HepG2 (cell line): ENCODE measurements at regions not wholly inside any gene's neighbourhood (a gene's known extent, or its start where the extent isn't known, plus 50 kb on each side); places are given as distances from the start of the nearest gene placed in this dataset.

Experiments
- ATAC-seq: fragments of 200-7000 bp; cut with Tn5 transposase; 3 replicates; pipeline ENCODE4 v1.9.1; 2020; ENCODE audit warnings: mild to moderate bottlenecking, moderate library complexity
- BruUV-seq: library from RNA; stranded (reverse); fragments of 400-500 nt; replicated peaks from 2 replicates; lab custom pipeline; 2021; lab: Mats Ljungman, UMichigan
- CTCF ChIA-PET: fragments of 300-600 bp; formaldehyde crosslinking; extraction: SDS; loops from one replicate; lab custom pipeline; 2021; ENCODE audit warnings: low total read pairs, inconsistent platforms, low intra/inter-chr PET ratio; lab: Yijun Ruan, JAX
- POLR2A ChIA-PET: fragments of 350-600 bp; sonication (Branson Sonifier 250); formaldehyde crosslinking; loops from one replicate; lab custom pipeline; 2020; ENCODE audit warnings: antibody characterized with exemption, inconsistent platforms; lab: Yijun Ruan, JAX
- DNase-seq: peaks from one replicate; pipeline ENCODE4 v3.0.0-alpha.2; 2015; ENCODE audit warnings: low spot score
- FAIRE-seq: peaks from 3 replicates; lab custom pipeline; 2011; peaks lifted over from hg19 to GRCh38; lab: Jason Lieb, UNC
- H2AFZ ChIP-seq: one replicate; pipeline ENCODE4 v1.6.1; 2011; ENCODE audit warnings: low read length, inconsistent platforms
- H3K27ac ChIP-seq: fragments of 300-600 bp; 3 replicates; pipeline ENCODE4 v1.8.0; 2011; ENCODE audit warnings: mixed run types, mild to moderate bottlenecking, mixed read lengths, low read length, inconsistent platforms; ENCODE audit not compliant: insufficient read depth; ENCODE audit errors: extremely low read length
- H3K27me3 ChIP-seq, 2 experiments: fragments of 200-600 bp in 1 of 2; 2 replicates in 1 of 2; 3 replicates in 1 of 2; pipeline versions ENCODE4 v1.6.0 to v1.8.0; 2011; ENCODE audit warnings: low read length in 2 of 2, mild to moderate bottlenecking in 2 of 2, moderate library complexity in 2 of 2, inconsistent platforms in 1 of 2; ENCODE audit not compliant: insufficient read depth in 2 of 2, control insufficient read depth in 1 of 2
- H3K36me3 ChIP-seq, 2 experiments: fragments of 200-600 bp in 1 of 2; replicated peaks in 1 of 2; 2 replicates in 1 of 2; 3 replicates in 1 of 2; pipeline versions ENCODE4 v1.5.1 to v1.8.0; 2011; ENCODE audit warnings: low read length in 2 of 2, inconsistent platforms in 1 of 2; ENCODE audit not compliant: insufficient read depth in 2 of 2, control insufficient read depth in 1 of 2
- H3K4me1 ChIP-seq: 2 replicates; pipeline ENCODE4 v1.5.1; 2012; ENCODE audit warnings: low read length, inconsistent platforms; ENCODE audit not compliant: insufficient read depth
- H3K4me2 ChIP-seq: 2 replicates; pipeline ENCODE4 v1.6.0; 2011; ENCODE audit warnings: low read depth, low read length, inconsistent platforms
- H3K4me3 ChIP-seq, 3 experiments: fragments of 200-600 bp in 1 of 3; sonication (generic), shearing (Covaris generic) in 1 of 3; replicated peaks in 1 of 3; 2 replicates each; pipeline ENCODE4 v1.5.1; 2011 to 2016; ENCODE audit warnings: low read length in 3 of 3, inconsistent platforms in 2 of 3, low read depth in 2 of 3, mild to moderate bottlenecking in 2 of 3, control low read depth in 1 of 3, mixed read lengths in 1 of 3; ENCODE audit not compliant: insufficient read depth in 1 of 3
- H3K79me2 ChIP-seq: one replicate; pipeline ENCODE4 v1.6.1; 2011; ENCODE audit warnings: low read length, inconsistent platforms; ENCODE audit not compliant: insufficient read depth
- H3K9ac ChIP-seq: 2 replicates; pipeline ENCODE4 v1.6.0; 2011; ENCODE audit warnings: mild to moderate bottlenecking, low read depth, low read length, inconsistent platforms; ENCODE audit not compliant: insufficient read depth
- H3K9me3 ChIP-seq: 2 replicates; pipeline ENCODE4 v1.5.1; 2012; ENCODE audit warnings: mild to moderate bottlenecking, low read length
- H4K20me1 ChIP-seq: 2 replicates; pipeline ENCODE4 v1.6.0; 2011; ENCODE audit warnings: inconsistent platforms, mild to moderate bottlenecking, low read length, moderate library complexity; ENCODE audit not compliant: insufficient read depth
- FOXA1 ChIP-seq, 2 experiments: fragments of 450-650 bp in 1 of 2; sonication (generic) in 1 of 2; formaldehyde crosslinking in 1 of 2; IDR thresholded peaks; 2 replicates each; pipeline versions ENCODE4 v1.4.0 to v1.6.1; 2016 to 2020; ENCODE audit warnings: missing genetic modification reagents in 1 of 2
- KLF6 ChIP-seq: IDR thresholded peaks from 2 replicates; pipeline ENCODE4 v1.8.0; 2016; ENCODE audit warnings: missing biosample characterization, missing genetic modification reagents
- KMT2A ChIP-seq: sonication (generic); formaldehyde crosslinking; IDR thresholded peaks from 2 replicates; pipeline ENCODE4 v1.4.0; 2020; ENCODE audit warnings: missing genetic modification reagents
- MTA1 ChIP-seq: sonication (generic); formaldehyde crosslinking; IDR thresholded peaks from 2 replicates; pipeline ENCODE4 v1.4.0; 2020; ENCODE audit warnings: missing genetic modification reagents, mild to moderate bottlenecking, borderline replicate concordance
- RELA ChIP-seq: sonication (generic); formaldehyde crosslinking; IDR thresholded peaks from 2 replicates; pipeline ENCODE4 v1.4.0; 2020; ENCODE audit warnings: missing genetic modification reagents
- SKI ChIP-seq: fragments of 450-650 bp; IDR thresholded peaks from one replicate; pipeline ENCODE4 v1.6.1; 2018; ENCODE audit warnings: mild to moderate bottlenecking; ENCODE audit not compliant: partially characterized antibody
- SP140L ChIP-seq: sonication (generic); formaldehyde crosslinking; IDR thresholded peaks from 2 replicates; pipeline ENCODE4 v1.4.0; 2020; ENCODE audit warnings: missing genetic modification reagents, borderline replicate concordance
- TGIF2 ChIP-seq: IDR thresholded peaks from 2 replicates; pipeline ENCODE4 v1.6.1; 2016; ENCODE audit warnings: control low read depth, missing compliant biosample characterization
- ZFYVE20 ChIP-seq: sonication (generic); formaldehyde crosslinking; IDR thresholded peaks from 2 replicates; pipeline ENCODE4 v1.8.0; 2023; ENCODE audit warnings: low read depth, mild to moderate bottlenecking, moderate library complexity, missing genetic modification reagents, borderline replicate concordance
- ZKSCAN8 ChIP-seq: IDR thresholded peaks from 2 replicates; pipeline ENCODE4 v1.6.1; 2016; ENCODE audit warnings: borderline replicate concordance, missing genetic modification reagents, missing compliant biosample characterization
- ZNF335 ChIP-seq: sonication (generic); formaldehyde crosslinking; IDR thresholded peaks from 2 replicates; pipeline ENCODE4 v1.4.0; 2020; ENCODE audit warnings: missing genetic modification reagents
- ZNF496 ChIP-seq: sonication (generic); formaldehyde crosslinking; IDR thresholded peaks from 2 replicates; pipeline ENCODE4 v1.8.1; 2023; ENCODE audit warnings: mild to moderate bottlenecking, moderate library complexity, missing genetic modification reagents; ENCODE audit not compliant: insufficient replicate concordance
- ZNF547 ChIP-seq: sonication (generic); formaldehyde crosslinking; IDR thresholded peaks from 2 replicates; pipeline ENCODE4 v1.5.1; 2020; ENCODE audit warnings: mild to moderate bottlenecking, missing genetic modification reagents
- ZNF549 ChIP-seq: sonication (generic); formaldehyde crosslinking; IDR thresholded peaks from 2 replicates; pipeline ENCODE4 v1.5.0; 2020; ENCODE audit warnings: missing genetic modification reagents
- ZNF557 ChIP-seq: sonication (generic); formaldehyde crosslinking; IDR thresholded peaks from 2 replicates; pipeline ENCODE4 v1.4.0; 2020; ENCODE audit warnings: missing genetic modification reagents
- ZZZ3 ChIP-seq: sonication (generic); formaldehyde crosslinking; IDR thresholded peaks from 2 replicates; pipeline ENCODE4 v1.4.0; 2020; ENCODE audit warnings: missing genetic modification reagents, mild to moderate bottlenecking, borderline replicate concordance
- WGBS: methylation state at CpG from one replicate; pipeline ENCODE4 v1.1.6; 2017; ENCODE audit warnings: low lambda C conversion rate; 5-methylcytosine and 5-hydroxymethylcytosine counted together
- in situ Hi-C: cut with HindIII; loops from 2 replicates; pipeline ENCODE4 v1.10.0; 2017; ENCODE audit warnings: low pct_unique_long_range_greater_than_20kb; ENCODE audit not compliant: extremely low pct_ligation_motif_present
- intact Hi-C: fragments of 100-400 bp; cut with micrococcal nuclease; formaldehyde crosslinking; loops from one replicate; pipeline ENCODE4 v1.10.0; 2022; ENCODE audit not compliant: unreplicated experiment
- TF ChIP-seq, protein P1 (sequence below): sonication (generic); formaldehyde crosslinking; IDR thresholded peaks from 2 replicates; pipeline ENCODE4 v1.5.1; 2020; ENCODE audit warnings: mild to moderate bottlenecking, missing genetic modification reagents, borderline replicate concordance
- TF ChIP-seq, protein P2 (sequence below): sonication (generic); formaldehyde crosslinking; IDR thresholded peaks from 2 replicates; pipeline ENCODE4 v1.8.0; 2022; ENCODE audit warnings: missing genetic modification reagents, mild to moderate bottlenecking, borderline replicate concordance
- TF ChIP-seq, protein P3 (sequence below): sonication (generic); formaldehyde crosslinking; IDR thresholded peaks from 2 replicates; pipeline ENCODE4 v1.5.0; 2020; ENCODE audit warnings: missing genetic modification reagents, mild to moderate bottlenecking, borderline replicate concordance

DNA sequence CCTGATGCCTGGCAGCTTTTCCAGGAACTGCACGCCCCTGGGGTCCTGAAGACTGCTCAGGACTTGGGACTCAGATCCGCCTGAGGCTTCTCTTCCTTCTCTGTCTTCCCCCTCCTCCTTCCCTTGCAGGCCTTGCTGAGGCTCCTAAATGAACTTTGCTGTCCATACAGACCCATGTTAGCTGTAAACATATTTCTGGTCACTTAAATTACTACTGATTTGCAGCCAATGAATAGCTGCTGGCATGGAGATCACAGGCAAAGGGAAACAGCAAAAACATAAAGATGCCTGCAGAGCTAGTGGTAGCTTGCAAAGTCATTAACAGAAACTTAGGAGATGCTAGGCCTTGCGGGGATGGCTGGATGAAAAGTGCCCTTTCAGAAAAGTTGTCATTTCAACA lies 261.9 kb downstream of the GADD45G start:
- H3K36me3 ChIP-seq = no peaks in the 10 kb centered on the region
- H4K20me1 ChIP-seq = no peaks in the 10 kb centered on the region
- 43% methylated on average over 3 of the region's 3 CpGs for WGBS
- H3K4me1 ChIP-seq = no peaks in the 10 kb centered on the region
- no peak for FAIRE-seq
- POLR2A ChIA-PET = no interaction called here
- no peaks in the 10 kb centered on the region for H3K9me3 ChIP-seq
- H3K4me2 ChIP-seq = no peak overlapping the region
- H3K9ac ChIP-seq = no peak overlapping the region
- CTCF ChIA-PET = no interaction called here
- H3K4me3 ChIP-seq = no peak overlapping the region
- in situ Hi-C loops = no loop called here
- intact Hi-C loops = no loop called here
- no peak overlapping the region for H3K27ac ChIP-seq
- no TSS peak for BruUV-seq
- ATAC-seq = no peak
- H3K79me2 ChIP-seq = no peaks in the 10 kb centered on the region
- H2AFZ ChIP-seq = no peak overlapping the region
- H3K27me3 ChIP-seq = peaks cover 1 to 3% of the 10 kb centered on the region in 2 experiments; a peak in 1 of 5 replicates
- no peak for DNase-seq
- TF ChIP-seq MTA1 (CRISPR knock-in tag) (no peak), ZNF557 (CRISPR knock-in tag) (no peak), SP140L (no peak), ZZZ3 (CRISPR knock-in tag) (no peak), ZNF549 (no peak), TGIF2 (CRISPR knock-in tag) (no peak), KMT2A (no peak), ZNF496 (CRISPR knock-in tag) (no peak), FOXA1 (IDR thresholded peaks at IDR 0.05) (no peak), FOXA1 (CRISPR knock-in tag; IDR thresholded peaks at IDR 0.05) (no peak), ZNF335 (no peak), RELA (CRISPR knock-in tag) (no peak), KLF6 (CRISPR knock-in tag) (no peak), SKI (no peak), ZNF547 (no peak), ZFYVE20 (CRISPR knock-in tag) (no peak), ZKSCAN8 (CRISPR knock-in tag) (no peak)
- TF ChIP-seq, protein P1, sequence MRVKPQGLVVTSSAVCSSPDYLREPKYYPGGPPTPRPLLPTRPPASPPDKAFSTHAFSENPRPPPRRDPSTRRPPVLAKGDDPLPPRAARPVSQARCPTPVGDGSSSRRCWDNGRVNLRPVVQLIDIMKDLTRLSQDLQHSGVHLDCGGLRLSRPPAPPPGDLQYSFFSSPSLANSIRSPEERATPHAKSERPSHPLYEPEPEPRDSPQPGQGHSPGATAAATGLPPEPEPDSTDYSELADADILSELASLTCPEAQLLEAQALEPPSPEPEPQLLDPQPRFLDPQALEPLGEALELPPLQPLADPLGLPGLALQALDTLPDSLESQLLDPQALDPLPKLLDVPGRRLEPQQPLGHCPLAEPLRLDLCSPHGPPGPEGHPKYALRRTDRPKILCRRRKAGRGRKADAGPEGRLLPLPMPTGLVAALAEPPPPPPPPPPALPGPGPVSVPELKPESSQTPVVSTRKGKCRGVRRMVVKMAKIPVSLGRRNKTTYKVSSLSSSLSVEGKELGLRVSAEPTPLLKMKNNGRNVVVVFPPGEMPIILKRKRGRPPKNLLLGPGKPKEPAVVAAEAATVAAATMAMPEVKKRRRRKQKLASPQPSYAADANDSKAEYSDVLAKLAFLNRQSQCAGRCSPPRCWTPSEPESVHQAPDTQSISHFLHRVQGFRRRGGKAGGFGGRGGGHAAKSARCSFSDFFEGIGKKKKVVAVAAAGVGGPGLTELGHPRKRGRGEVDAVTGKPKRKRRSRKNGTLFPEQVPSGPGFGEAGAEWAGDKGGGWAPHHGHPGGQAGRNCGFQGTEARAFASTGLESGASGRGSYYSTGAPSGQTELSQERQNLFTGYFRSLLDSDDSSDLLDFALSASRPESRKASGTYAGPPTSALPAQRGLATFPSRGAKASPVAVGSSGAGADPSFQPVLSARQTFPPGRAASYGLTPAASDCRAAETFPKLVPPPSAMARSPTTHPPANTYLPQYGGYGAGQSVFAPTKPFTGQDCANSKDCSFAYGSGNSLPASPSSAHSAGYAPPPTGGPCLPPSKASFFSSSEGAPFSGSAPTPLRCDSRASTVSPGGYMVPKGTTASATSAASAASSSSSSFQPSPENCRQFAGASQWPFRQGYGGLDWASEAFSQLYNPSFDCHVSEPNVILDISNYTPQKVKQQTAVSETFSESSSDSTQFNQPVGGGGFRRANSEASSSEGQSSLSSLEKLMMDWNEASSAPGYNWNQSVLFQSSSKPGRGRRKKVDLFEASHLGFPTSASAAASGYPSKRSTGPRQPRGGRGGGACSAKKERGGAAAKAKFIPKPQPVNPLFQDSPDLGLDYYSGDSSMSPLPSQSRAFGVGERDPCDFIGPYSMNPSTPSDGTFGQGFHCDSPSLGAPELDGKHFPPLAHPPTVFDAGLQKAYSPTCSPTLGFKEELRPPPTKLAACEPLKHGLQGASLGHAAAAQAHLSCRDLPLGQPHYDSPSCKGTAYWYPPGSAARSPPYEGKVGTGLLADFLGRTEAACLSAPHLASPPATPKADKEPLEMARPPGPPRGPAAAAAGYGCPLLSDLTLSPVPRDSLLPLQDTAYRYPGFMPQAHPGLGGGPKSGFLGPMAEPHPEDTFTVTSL (CRISPR knock-in tag) = no peak
- TF ChIP-seq, protein P2, sequence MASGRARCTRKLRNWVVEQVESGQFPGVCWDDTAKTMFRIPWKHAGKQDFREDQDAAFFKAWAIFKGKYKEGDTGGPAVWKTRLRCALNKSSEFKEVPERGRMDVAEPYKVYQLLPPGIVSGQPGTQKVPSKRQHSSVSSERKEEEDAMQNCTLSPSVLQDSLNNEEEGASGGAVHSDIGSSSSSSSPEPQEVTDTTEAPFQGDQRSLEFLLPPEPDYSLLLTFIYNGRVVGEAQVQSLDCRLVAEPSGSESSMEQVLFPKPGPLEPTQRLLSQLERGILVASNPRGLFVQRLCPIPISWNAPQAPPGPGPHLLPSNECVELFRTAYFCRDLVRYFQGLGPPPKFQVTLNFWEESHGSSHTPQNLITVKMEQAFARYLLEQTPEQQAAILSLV = no peak
- TF ChIP-seq, protein P3, sequence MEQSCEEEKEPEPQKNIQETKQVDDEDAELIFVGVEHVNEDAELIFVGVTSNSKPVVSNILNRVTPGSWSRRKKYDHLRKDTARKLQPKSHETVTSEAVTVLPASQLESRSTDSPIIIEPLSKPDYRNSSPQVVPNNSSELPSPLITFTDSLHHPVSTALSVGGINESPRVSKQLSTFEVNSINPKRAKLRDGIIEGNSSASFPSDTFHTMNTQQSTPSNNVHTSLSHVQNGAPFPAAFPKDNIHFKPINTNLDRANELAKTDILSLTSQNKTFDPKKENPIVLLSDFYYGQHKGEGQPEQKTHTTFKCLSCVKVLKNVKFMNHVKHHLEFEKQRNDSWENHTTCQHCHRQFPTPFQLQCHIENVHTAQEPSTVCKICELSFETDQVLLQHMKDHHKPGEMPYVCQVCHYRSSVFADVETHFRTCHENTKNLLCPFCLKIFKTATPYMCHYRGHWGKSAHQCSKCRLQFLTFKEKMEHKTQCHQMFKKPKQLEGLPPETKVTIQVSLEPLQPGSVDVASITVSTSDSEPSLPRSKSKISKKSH (CRISPR knock-in tag) = no peak
